Adrenal gland (tissue), 5 donors: ENCODE measurements at regions not wholly inside any gene's neighbourhood (a gene's known extent, or its start where the extent isn't known, plus 50 kb on each side); places are given as distances from the start of the nearest gene placed in this dataset.

Experiments used
- CTCF ChIP-seq, 6 experiments: fragments of 450-650 bp in 4 of 6; fragments of 200-600 bp in 2 of 6; sonication (generic) in 1 of 6; IDR thresholded peaks; 1 replicate in 5 of 6; 2 replicates in 1 of 6; pipeline versions ENCODE4 v1.5.1 to v1.8.0; 2016 to 2021; ENCODE audit warnings: antibody characterized with exemption in 6 of 6, mild to moderate bottlenecking in 2 of 6, moderate library complexity in 1 of 6
- POLR2A ChIP-seq, 2 donors: fragments of 450-650 bp; IDR thresholded peaks; one replicate each; pipeline ENCODE4 v1.6.1; 2017; ENCODE audit warnings: antibody characterized with exemption in 2 of 2, mild to moderate bottlenecking in 2 of 2, moderate library complexity in 1 of 2
- donor health status: DM: no; HTN: no; CAD: no.

- no peak for TF ChIP-seq POLR2A (IDR thresholded peaks at IDR 0.05)
- TF ChIP-seq CTCF (IDR thresholded peaks at IDR 0.05), result no peak
Measured at GRCh38 chr15:84113919-84114318, 121.7 kb upstream of the GOLGA6L4 start.
